ENCODE measurements at regions not wholly inside any gene's neighbourhood (a gene's known extent, or its start where the extent isn't known, plus 50 kb on each side); places are given as distances from the start of the nearest gene placed in this dataset.

DNA sequence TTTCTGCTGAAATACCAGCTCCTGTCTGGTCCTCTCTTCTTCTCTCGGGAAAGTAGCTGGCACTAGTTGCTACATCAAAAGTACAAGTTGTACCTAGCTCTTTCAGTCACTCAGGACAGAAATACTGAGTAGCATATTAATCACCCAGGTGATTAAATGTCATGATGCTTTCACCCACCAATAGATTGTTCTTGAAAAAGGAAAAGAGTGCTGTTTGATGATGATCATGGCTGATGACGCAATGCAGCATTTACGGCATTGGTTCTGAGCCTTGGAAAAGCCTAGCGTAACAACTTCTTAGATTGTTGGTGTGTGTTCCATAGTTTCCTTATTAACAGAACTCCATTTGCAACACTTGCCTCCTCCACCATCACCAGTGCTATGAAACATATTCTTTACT, 190.7 kb downstream of the CDH7 start:
- no peak overlapping the region for H3K4me2 ChIP-seq (ENCODE audit: low read length)

More for the DNA sequence above, 190.7 kb downstream of the CDH7 start:
- H3K4me1 ChIP-seq (ENCODE audit: insufficient read depth, low read length, severe bottlenecking): no peaks in the 10 kb centered on the region
- no peaks in the 10 kb centered on the region for H3K36me3 ChIP-seq (ENCODE audit: insufficient read depth, low read length)
- H3K27ac ChIP-seq (ENCODE audit: low read depth, low read length, poor library complexity, severe bottlenecking): no peak overlapping the region
- H3K27me3 ChIP-seq (ENCODE audit: insufficient read depth, low read length): no peaks in the 10 kb centered on the region
- no peaks in the 10 kb centered on the region for H3K9me2 ChIP-seq (ENCODE audit: low read depth, low read length)
- TF ChIP-seq, protein P1, sequence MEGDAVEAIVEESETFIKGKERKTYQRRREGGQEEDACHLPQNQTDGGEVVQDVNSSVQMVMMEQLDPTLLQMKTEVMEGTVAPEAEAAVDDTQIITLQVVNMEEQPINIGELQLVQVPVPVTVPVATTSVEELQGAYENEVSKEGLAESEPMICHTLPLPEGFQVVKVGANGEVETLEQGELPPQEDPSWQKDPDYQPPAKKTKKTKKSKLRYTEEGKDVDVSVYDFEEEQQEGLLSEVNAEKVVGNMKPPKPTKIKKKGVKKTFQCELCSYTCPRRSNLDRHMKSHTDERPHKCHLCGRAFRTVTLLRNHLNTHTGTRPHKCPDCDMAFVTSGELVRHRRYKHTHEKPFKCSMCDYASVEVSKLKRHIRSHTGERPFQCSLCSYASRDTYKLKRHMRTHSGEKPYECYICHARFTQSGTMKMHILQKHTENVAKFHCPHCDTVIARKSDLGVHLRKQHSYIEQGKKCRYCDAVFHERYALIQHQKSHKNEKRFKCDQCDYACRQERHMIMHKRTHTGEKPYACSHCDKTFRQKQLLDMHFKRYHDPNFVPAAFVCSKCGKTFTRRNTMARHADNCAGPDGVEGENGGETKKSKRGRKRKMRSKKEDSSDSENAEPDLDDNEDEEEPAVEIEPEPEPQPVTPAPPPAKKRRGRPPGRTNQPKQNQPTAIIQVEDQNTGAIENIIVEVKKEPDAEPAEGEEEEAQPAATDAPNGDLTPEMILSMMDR (IDR thresholded peaks at IDR 0.05; ENCODE audit: low read length): no peak
- TF ChIP-seq EZH2 (IDR thresholded peaks at IDR 0.05; ENCODE audit: borderline replicate concordance, low read length): no peak
- no peaks in the 10 kb centered on the region for H4K20me1 ChIP-seq (ENCODE audit: insufficient read depth, low read length)
- H3K9me3 ChIP-seq (ENCODE audit: low read length): no peaks in the 10 kb centered on the region
- no peaks in the 10 kb centered on the region for H3K79me2 ChIP-seq (ENCODE audit: insufficient read depth, low read length)
- no peaks in the 10 kb centered on the region for H3F3A ChIP-seq (ENCODE audit: insufficient read depth, low read length)
- H3K4me3 ChIP-seq (ENCODE audit: low read depth, low read length, poor library complexity, severe bottlenecking): no peak overlapping the region
- H2AFZ ChIP-seq (ENCODE audit: low read length): no peak overlapping the region
- H3K9ac ChIP-seq (ENCODE audit: low read length): no peak overlapping the region

Measured in OCI-LY1 (cell line).